ENCODE measurements at regions not wholly inside any gene's neighbourhood (a gene's known extent, or its start where the extent isn't known, plus 50 kb on each side); places are given as distances from the start of the nearest gene placed in this dataset.

DNA sequence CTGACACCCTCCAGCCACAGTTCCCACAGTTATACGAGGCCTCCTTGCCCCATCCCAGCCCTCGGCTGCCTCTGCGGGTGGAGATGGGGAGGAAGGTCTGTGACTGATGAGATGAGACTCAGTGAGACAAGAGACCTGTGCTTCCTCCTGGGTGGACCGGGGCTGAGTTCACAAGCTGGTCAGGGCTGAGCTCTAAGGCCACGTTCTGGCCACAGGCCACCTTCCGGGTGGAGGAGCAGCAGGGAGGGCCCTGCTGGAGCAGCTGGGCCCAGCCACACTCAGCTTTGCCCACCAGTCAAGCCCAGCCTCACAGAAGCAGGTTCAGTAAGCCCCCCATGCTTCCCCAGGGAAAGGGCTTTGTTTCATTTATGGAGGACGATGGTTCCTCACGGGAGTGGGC is 214.7 kb downstream of the ANKRD30B start:
- no peaks in the 10 kb centered on the region for H3K27me3 ChIP-seq (ENCODE audit: control insufficient read depth in 1 of 2, insufficient read depth in 2 of 2, low read length in 2 of 2)
- intact Hi-C loops (cut with DNase I, micrococcal nuclease): no loop called here
- no peaks in the 10 kb centered on the region for H3K9me3 Mint-ChIP-seq
- no peak overlapping the region for H3K27ac ChIP-seq (ENCODE audit: low read depth in 1 of 2, low read length in 2 of 2)
- ATAC-seq (ENCODE audit: poor library complexity) (no peak), DNase-seq (no peak)
- no peaks in the 10 kb centered on the region for H3K4me1 Mint-ChIP-seq (ENCODE audit: low read depth)
- ChIA-PET CTCF (no interaction called here), POLR2A (no interaction called here)
- H3K27ac Mint-ChIP-seq: no peak overlapping the region
- peaks cover 3% of the 10 kb centered on the region for H3K27me3 Mint-ChIP-seq
- H3K4me1 ChIP-seq (ENCODE audit: insufficient read depth, low read length): no peaks in the 10 kb centered on the region
- H3K36me3 Mint-ChIP-seq (ENCODE audit: low read depth): no peaks in the 10 kb centered on the region
- H3K4me3 ChIP-seq (ENCODE audit: low read length): no peak overlapping the region
- H3K4me3 Mint-ChIP-seq: no peak overlapping the region
- TF ChIP-seq, protein P1, sequence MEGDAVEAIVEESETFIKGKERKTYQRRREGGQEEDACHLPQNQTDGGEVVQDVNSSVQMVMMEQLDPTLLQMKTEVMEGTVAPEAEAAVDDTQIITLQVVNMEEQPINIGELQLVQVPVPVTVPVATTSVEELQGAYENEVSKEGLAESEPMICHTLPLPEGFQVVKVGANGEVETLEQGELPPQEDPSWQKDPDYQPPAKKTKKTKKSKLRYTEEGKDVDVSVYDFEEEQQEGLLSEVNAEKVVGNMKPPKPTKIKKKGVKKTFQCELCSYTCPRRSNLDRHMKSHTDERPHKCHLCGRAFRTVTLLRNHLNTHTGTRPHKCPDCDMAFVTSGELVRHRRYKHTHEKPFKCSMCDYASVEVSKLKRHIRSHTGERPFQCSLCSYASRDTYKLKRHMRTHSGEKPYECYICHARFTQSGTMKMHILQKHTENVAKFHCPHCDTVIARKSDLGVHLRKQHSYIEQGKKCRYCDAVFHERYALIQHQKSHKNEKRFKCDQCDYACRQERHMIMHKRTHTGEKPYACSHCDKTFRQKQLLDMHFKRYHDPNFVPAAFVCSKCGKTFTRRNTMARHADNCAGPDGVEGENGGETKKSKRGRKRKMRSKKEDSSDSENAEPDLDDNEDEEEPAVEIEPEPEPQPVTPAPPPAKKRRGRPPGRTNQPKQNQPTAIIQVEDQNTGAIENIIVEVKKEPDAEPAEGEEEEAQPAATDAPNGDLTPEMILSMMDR (IDR thresholded peaks at IDR 0.05): no peak
- H3K36me3 ChIP-seq (ENCODE audit: insufficient read depth, low read length): no peaks in the 10 kb centered on the region
- H3K9me3 ChIP-seq (ENCODE audit: control insufficient read depth in 1 of 2, insufficient read depth in 1 of 2, low read length in 2 of 2): peaks cover 0 to 13% of the 10 kb centered on the region in 2 experiments

DNA sequence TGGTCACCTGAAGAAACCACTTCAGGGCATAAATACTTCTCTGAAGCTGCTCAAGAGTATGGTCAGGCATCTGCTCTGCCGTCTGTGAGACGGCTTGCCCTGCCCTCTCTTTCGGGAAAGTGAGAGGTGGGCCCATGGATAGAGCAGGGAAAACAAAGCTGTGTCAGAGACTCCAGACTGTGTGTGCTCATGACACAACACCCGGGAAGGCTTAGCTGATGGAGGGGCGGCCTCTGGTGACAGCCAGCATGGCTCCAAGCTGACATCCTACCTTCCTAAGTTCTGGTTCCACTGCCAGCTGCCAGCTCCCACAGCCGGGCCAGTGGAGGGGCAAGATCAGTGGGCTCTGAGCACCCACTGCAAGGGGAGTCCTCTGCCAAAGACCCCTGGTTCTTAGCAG is 215.3 kb downstream of the ANKRD30B start:
- Histone ChIP-seq H3K4me3 (ENCODE audit: low read length) (no peak overlapping the region), H3K36me3 (ENCODE audit: insufficient read depth, low read length) (no peaks in the 10 kb centered on the region), H3K27me3 (ENCODE audit: control insufficient read depth in 1 of 2, insufficient read depth in 2 of 2, low read length in 2 of 2) (no peaks in the 10 kb centered on the region), H3K9me3 (ENCODE audit: control insufficient read depth in 1 of 2, insufficient read depth in 1 of 2, low read length in 2 of 2) (peaks cover 0 to 13% of the 10 kb centered on the region in 2 experiments), H3K27ac (ENCODE audit: low read depth in 1 of 2, low read length in 2 of 2) (no peak overlapping the region), H3K4me1 (ENCODE audit: insufficient read depth, low read length) (no peaks in the 10 kb centered on the region)
- Mint-ChIP-seq H3K4me1 (ENCODE audit: low read depth) (no peaks in the 10 kb centered on the region), H3K4me3 (no peak overlapping the region), H3K27me3 (no peaks in the 10 kb centered on the region), H3K36me3 (ENCODE audit: low read depth) (no peaks in the 10 kb centered on the region), H3K27ac (no peak overlapping the region), H3K9me3 (no peaks in the 10 kb centered on the region)
- CTCF ChIA-PET: no interaction called here
- TF ChIP-seq, protein P1 (IDR thresholded peaks at IDR 0.05): no peak
- DNase-seq (no peak), ATAC-seq (ENCODE audit: poor library complexity) (no peak)
- POLR2A ChIA-PET: interaction anchor here (0.6 kb wide), 1 partner anchor 9 kb away, joined by 3 read pairs; no protein-coding TSS in a partner anchor
- intact Hi-C loops (cut with DNase I, micrococcal nuclease): no loop called here

DNA sequence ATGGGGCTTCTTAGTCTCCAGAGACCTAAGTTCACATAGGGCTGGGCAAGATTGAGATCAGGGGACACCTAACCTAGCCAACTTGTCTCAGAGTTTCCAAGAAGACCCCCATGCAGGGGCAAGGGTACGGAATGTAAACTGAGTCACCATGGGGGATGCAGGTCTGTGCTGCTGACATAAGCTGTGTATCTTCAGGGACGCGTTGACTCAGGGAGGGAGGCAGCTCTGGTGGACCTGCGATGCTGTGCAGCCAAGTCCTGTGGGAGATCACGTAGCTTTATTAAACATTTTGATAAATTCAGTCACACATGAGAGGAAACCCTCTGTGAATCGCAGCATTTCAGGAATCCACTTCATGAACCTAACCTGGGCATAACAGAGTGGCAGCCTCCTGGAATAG is 216.0 kb downstream of the ANKRD30B start:
- DNase-seq (no peak), ATAC-seq (ENCODE audit: poor library complexity) (no peak)
- Histone ChIP-seq H3K4me3 (ENCODE audit: low read length) (no peak overlapping the region), H3K27ac (ENCODE audit: low read depth in 1 of 2, low read length in 2 of 2) (no peak overlapping the region), H3K27me3 (ENCODE audit: control insufficient read depth in 1 of 2, insufficient read depth in 2 of 2, low read length in 2 of 2) (no peaks in the 10 kb centered on the region), H3K36me3 (ENCODE audit: insufficient read depth, low read length) (no peaks in the 10 kb centered on the region), H3K4me1 (ENCODE audit: insufficient read depth, low read length) (no peaks in the 10 kb centered on the region), H3K9me3 (ENCODE audit: control insufficient read depth in 1 of 2, insufficient read depth in 1 of 2, low read length in 2 of 2) (peaks cover 0 to 13% of the 10 kb centered on the region in 2 experiments)
- CTCF ChIA-PET: no interaction called here
- Mint-ChIP-seq H3K4me1 (ENCODE audit: low read depth) (no peaks in the 10 kb centered on the region), H3K27me3 (no peaks in the 10 kb centered on the region), H3K36me3 (ENCODE audit: low read depth) (no peaks in the 10 kb centered on the region), H3K4me3 (no peak overlapping the region), H3K9me3 (no peaks in the 10 kb centered on the region), H3K27ac (no peak overlapping the region)
- intact Hi-C loops (cut with DNase I, micrococcal nuclease): no loop called here
- TF ChIP-seq, protein P1 (IDR thresholded peaks at IDR 0.05): no peak
- POLR2A ChIA-PET: no interaction called here
